ENCODE measurements at regions not wholly inside any gene's neighbourhood (a gene's known extent, or its start where the extent isn't known, plus 50 kb on each side); places are given as distances from the start of the nearest gene placed in this dataset.

GRCh38 chr4:162661913-162662312, 498.1 kb upstream of the FSTL5 start:
- 93% methylated on average over 1 of the region's 1 CpG; no CpG with 5 or more reads in 1 of the 2 experiments for WGBS, 2 experiments (ENCODE audit: extremely low coverage in 1 of 2, insufficient coverage in 1 of 2, insufficient read length in 1 of 2, insufficient replicate concordance in 2 of 2, low coverage in 1 of 2, low lambda C conversion rate in 2 of 2, missing lambda C conversion rate in 1 of 2)
- CTCF ChIA-PET (ENCODE audit: partially characterized antibody), result no interaction called here
- TF ChIP-seq SP2 (IDR thresholded peaks at IDR 0.05; ENCODE audit: low read length) (no peak), YY1 (IDR thresholded peaks at IDR 0.05; ENCODE audit: low read depth, low read length) (no peak), SP4 (IDR thresholded peaks at IDR 0.05; ENCODE audit: low read length) (no peak), NANOG (IDR thresholded peaks at IDR 0.05; ENCODE audit: insufficient read depth, low read depth, low read length, poor library complexity, severe bottlenecking) (peak; percentile 22), CHD2 (IDR thresholded peaks at IDR 0.05; ENCODE audit: low read length) (no peak)

More at GRCh38 chr4:162661913-162662312, 498.1 kb upstream of the FSTL5 start:
- no peaks in the 10 kb centered on the region for H3K23me2 ChIP-seq (ENCODE audit: low read depth, low read length)
- H3K27me3 ChIP-seq (replicated peaks in 1 of 4; ENCODE audit: control insufficient read depth in 3 of 4, extremely low read depth in 1 of 4, insufficient read depth in 3 of 4, low read length in 3 of 4), result no peaks in the 10 kb centered on the region
- peaks cover 0 to 9% (median 2%) of the 10 kb centered on the region in 4 experiments; a peak in 4 of 7 replicates for H3K4me1 ChIP-seq (replicated peaks in 1 of 4; ENCODE audit: control insufficient read depth in 3 of 4, insufficient read depth in 4 of 4, low read length in 3 of 4)
- no peak overlapping the region for H3K23ac ChIP-seq (ENCODE audit: insufficient read length)
- no peak overlapping the region for H3K4me2 ChIP-seq (ENCODE audit: insufficient read depth in 1 of 2, low read depth in 2 of 2, low read length in 2 of 2)
- H3K9me3 ChIP-seq (ENCODE audit: insufficient read depth in 2 of 2, low read depth in 1 of 2, low read length in 1 of 2), result peaks cover 0 to 3% of the 10 kb centered on the region in 2 experiments; a peak in 1 of 4 replicates
- no peaks in the 10 kb centered on the region for H3K79me1 ChIP-seq (ENCODE audit: low read depth, low read length)
- H2BK20ac ChIP-seq (ENCODE audit: low read length), result no peak overlapping the region
- no peak overlapping the region for H2BK5ac ChIP-seq (ENCODE audit: low read depth, low read length)
- H3K9ac ChIP-seq (replicated peaks in 1 of 4; ENCODE audit: extremely low read depth in 1 of 4, low read depth in 3 of 4, low read length in 3 of 4), result no peak overlapping the region
- no peak overlapping the region for H2AFZ ChIP-seq (ENCODE audit: low read length)
- DNase-seq (ENCODE audit: low read depth in 1 of 2, low spot score in 2 of 2), result no peak
- H4K8ac ChIP-seq (ENCODE audit: extremely low read depth, insufficient read depth, low read length), result no peak overlapping the region
- no peak overlapping the region for H3K4me3 ChIP-seq (ENCODE audit: extremely low read depth in 1 of 4, insufficient read depth in 2 of 4, low read depth in 3 of 4, low read length in 4 of 4)
- no peak overlapping the region for H2BK12ac ChIP-seq (ENCODE audit: low read depth, low read length)
- no peak overlapping the region for H3K14ac ChIP-seq (ENCODE audit: insufficient read length)
- H2BK15ac ChIP-seq (ENCODE audit: low read length), result no peak overlapping the region
- no peaks in the 10 kb centered on the region for H3K79me2 ChIP-seq (ENCODE audit: control insufficient read depth in 1 of 2, insufficient read depth in 2 of 2, low read length in 2 of 2)
- no peak overlapping the region for H3K18ac ChIP-seq (ENCODE audit: extremely low read depth, low read length)
- no peak overlapping the region for H2BK120ac ChIP-seq (replicated peaks; ENCODE audit: low read depth, low read length)
- H2AK5ac ChIP-seq (ENCODE audit: low read depth, low read length), result no peak overlapping the region
- no peak overlapping the region for H3K27ac ChIP-seq (ENCODE audit: low read depth, low read length)
- H4K5ac ChIP-seq (ENCODE audit: insufficient read length, low read depth, low read length), result no peak overlapping the region
- POLR2A ChIA-PET (ENCODE audit: partially characterized antibody), result no interaction called here
- no peak overlapping the region for H4K91ac ChIP-seq (replicated peaks; ENCODE audit: insufficient read length, low read length)
- H4K20me1 ChIP-seq (replicated peaks in 1 of 2; ENCODE audit: control insufficient read depth in 1 of 2, insufficient read depth in 2 of 2, low read length in 2 of 2), result no peaks in the 10 kb centered on the region
- no peak for FAIRE-seq
- no peak overlapping the region for H3K4ac ChIP-seq (replicated peaks; ENCODE audit: insufficient read length, low read depth, low read length)
- H3K36me3 ChIP-seq (ENCODE audit: control insufficient read depth in 2 of 4, insufficient read depth in 4 of 4, low read length in 3 of 4), result no peaks in the 10 kb centered on the region
- H3K56ac ChIP-seq (replicated peaks; ENCODE audit: insufficient read length, low read depth, low read length), result no peak overlapping the region

Data from H1 (cell line).